GM12865 (cell line): ENCODE measurements at regions not wholly inside any gene's neighbourhood (a gene's known extent, or its start where the extent isn't known, plus 50 kb on each side); places are given as distances from the start of the nearest gene placed in this dataset.

Source experiments
- DNase-seq: peaks from one replicate; pipeline ENCODE4 v3.0.0; 2010; ENCODE audit warnings: low read depth
- H3K4me3 ChIP-seq: 2 replicates; pipeline ENCODE4 v1.5.1; 2011; ENCODE audit warnings: mild to moderate bottlenecking, low read depth, low read length, control low read depth
- CTCF ChIP-seq: IDR thresholded peaks from 2 replicates; pipeline ENCODE4 v1.5.1; 2011; ENCODE audit warnings: low read length, control low read depth, low read depth, inconsistent platforms; ENCODE audit not compliant: insufficient read depth; ENCODE audit errors: missing control alignments

- no peak for TF ChIP-seq CTCF
- no peak for DNase-seq
- no peak overlapping the region for H3K4me3 ChIP-seq
Observed at GRCh38 chr21:25254491-25255174, 352.6 kb downstream of the MRPL39 start.

DNA sequence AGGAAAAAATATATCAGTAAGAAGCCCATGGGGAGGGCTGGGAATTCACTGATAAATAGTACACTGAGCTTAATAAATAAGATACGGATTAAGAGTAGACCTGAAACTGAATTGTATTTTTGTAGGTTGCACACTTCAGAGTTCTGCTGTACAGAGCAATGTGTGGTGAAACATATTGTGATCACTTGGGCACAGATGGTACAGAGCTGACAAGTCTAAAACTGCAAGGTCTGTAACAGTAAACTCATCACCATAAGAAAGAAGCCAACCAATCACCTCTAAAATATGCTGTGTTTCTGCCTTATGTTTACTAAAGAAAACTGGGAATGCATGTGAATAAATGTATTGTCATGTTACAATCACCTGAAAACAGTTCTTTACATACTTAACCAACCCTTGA is 360.7 kb downstream of the MRPL39 start:
- no peak for TF ChIP-seq CTCF
- no peak for DNase-seq

DNA sequence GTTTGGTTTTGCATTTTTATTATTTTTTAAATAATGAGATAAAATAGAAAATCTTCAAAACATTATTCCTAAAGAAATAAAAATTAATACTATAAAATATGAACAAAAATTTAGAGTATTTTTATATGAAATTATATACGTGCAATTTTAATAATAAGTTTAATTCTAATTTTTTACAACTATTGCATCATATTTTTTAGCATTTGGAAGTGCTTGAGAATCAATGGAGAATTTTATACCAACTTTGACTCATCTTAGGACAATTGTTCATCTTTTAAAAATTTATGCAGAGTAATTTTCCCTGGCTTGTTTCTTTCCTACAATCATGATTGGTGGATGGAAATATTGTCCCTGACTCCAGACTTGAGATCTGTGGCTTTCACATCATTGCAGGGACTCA is 362.5 kb downstream of the MRPL39 start:
- DNase-seq: no peak
- no peak overlapping the region for H3K4me3 ChIP-seq
- TF ChIP-seq CTCF: no peak

More for the DNA sequence above, 360.7 kb downstream of the MRPL39 start:
- no peak overlapping the region for H3K4me3 ChIP-seq

GRCh38 chr21:25243808-25244207 is 363.5 kb downstream of the MRPL39 start:
- no peak overlapping the region for H3K4me3 ChIP-seq
- no peak for TF ChIP-seq CTCF
- DNase-seq: no peak

DNA sequence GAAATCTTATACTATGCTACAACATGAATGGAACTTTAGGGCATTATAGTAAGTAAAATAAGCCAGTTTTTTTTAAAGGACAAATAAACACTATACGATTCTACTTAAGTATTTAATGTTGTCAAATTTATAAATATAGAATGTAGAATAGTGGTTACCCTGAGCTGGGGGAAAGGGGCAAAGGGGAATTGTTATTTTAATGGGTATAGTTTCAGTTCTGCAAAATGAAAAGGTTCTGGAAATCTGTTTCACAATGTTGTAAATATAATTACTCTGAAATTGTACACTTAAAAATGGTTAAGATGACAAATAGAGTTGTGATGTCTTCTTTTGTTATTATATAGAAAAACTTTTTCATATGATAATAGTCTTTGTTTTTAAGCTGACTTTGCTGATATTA is 366.3 kb downstream of the MRPL39 start:
- no peak for DNase-seq
- no peak for TF ChIP-seq CTCF
- no peak overlapping the region for H3K4me3 ChIP-seq

- DNase-seq: peak; percentile 29
- TF ChIP-seq CTCF: no peak
- no peak overlapping the region for H3K4me3 ChIP-seq
Observed at GRCh38 chr21:25234857-25235801, 372.2 kb downstream of the MRPL39 start.

DNA sequence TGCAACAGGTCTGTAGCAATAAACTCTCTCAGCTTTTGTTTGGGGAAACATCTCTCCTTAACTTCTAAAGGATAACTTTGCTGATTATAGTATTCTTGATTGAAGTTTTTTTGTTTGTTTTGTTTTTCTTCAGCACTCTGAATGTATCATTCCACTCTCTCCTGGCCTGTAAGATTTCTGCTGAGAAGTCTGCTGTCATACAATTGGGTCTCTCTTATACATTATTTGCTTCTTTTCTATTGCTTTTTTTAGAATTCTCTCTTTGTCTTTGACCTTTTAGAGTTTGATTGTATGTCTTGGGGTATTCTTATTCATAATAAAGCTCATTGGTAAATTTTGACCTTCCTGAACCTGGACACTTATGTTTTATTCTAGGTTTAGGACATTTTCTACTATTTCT is 386.3 kb downstream of the MRPL39 start:
- no peak for TF ChIP-seq CTCF
- DNase-seq: no peak
- no peak overlapping the region for H3K4me3 ChIP-seq
